GM23338 (cell line): ENCODE measurements at regions not wholly inside any gene's neighbourhood (a gene's known extent, or its start where the extent isn't known, plus 50 kb on each side); places are given as distances from the start of the nearest gene placed in this dataset.
A peak's percentile ranks its signal among the peaks of the same experiment; 100 is the strongest.

Source experiments
- ATAC-seq: fragments of 200-7000 bp; cut with Tn5 transposase; 3 replicates; pipeline ENCODE4 v1.9.1; 2020
- DNase-seq: peaks from one replicate; pipeline ENCODE4 v3.0.0-alpha.2; 2015; ENCODE audit warnings: low spot score
- H2AFZ ChIP-seq: fragments of 200-600 bp; sonication (generic); 2 replicates; pipeline ENCODE4 v1.8.0; 2016; ENCODE audit warnings: antibody characterized with exemption, mild to moderate bottlenecking, moderate library complexity
- H3F3A ChIP-seq: fragments of 200-600 bp; sonication (generic); replicated peaks from 2 replicates; pipeline ENCODE4 v1.8.0; 2017; ENCODE audit warnings: antibody characterized with exemption, mixed run types, low read depth
- H3K27ac ChIP-seq: fragments of 200-600 bp; sonication (generic); 2 replicates; pipeline ENCODE4 v1.6.1; 2016; ENCODE audit warnings: low read depth
- H3K27me3 ChIP-seq: fragments of 200-600 bp; sonication (generic); 2 replicates; pipeline ENCODE4 v1.8.0; 2016; ENCODE audit warnings: mild to moderate bottlenecking, mixed run types, moderate library complexity; ENCODE audit not compliant: insufficient read depth
- H3K36me3 ChIP-seq: fragments of 200-600 bp; sonication (generic); 2 replicates; pipeline ENCODE4 v1.8.0; 2016; ENCODE audit warnings: mild to moderate bottlenecking; ENCODE audit not compliant: insufficient read depth
- H3K4me1 ChIP-seq: fragments of 200-600 bp; sonication (generic); 2 replicates; pipeline ENCODE4 v1.8.0; 2016; ENCODE audit warnings: mild to moderate bottlenecking, moderate library complexity; ENCODE audit not compliant: insufficient read depth
- H3K4me2 ChIP-seq: fragments of 200-600 bp; sonication (generic); 2 replicates; pipeline ENCODE4 v1.7.1; 2017; ENCODE audit warnings: mixed run types
- H3K4me3 ChIP-seq: fragments of 200-600 bp; sonication (generic); 2 replicates; pipeline ENCODE4 v1.6.1; 2016; ENCODE audit warnings: mixed run types
- H3K79me2 ChIP-seq: fragments of 200-600 bp; sonication (generic); replicated peaks from 2 replicates; pipeline ENCODE4 v1.8.0; 2017; ENCODE audit warnings: mild to moderate bottlenecking; ENCODE audit not compliant: insufficient read depth
- H3K9me2 ChIP-seq: fragments of 200-600 bp; sonication (generic); 2 replicates; pipeline ENCODE4 v1.8.0; 2017; ENCODE audit not compliant: insufficient read depth
- H4K20me1 ChIP-seq: fragments of 200-600 bp; sonication (generic); replicated peaks from 2 replicates; pipeline ENCODE4 v1.8.0; 2017; ENCODE audit warnings: mild to moderate bottlenecking; ENCODE audit not compliant: insufficient read depth
- H3K27ac Mint-ChIP-seq: 2 replicates; pipeline ENCODE4 v1.8.0; 2020; ENCODE audit warnings: inconsistent platforms, mild to moderate bottlenecking, moderate library complexity, mixed read lengths
- H3K27me3 Mint-ChIP-seq: 3 replicates; pipeline ENCODE4 v1.8.0; 2022; ENCODE audit warnings: low read depth, mild to moderate bottlenecking, moderate library complexity, mixed read lengths, inconsistent platforms; ENCODE audit not compliant: insufficient read depth, poor library complexity
- H3K36me3 Mint-ChIP-seq: 3 replicates; pipeline ENCODE4 v1.8.0; 2021; ENCODE audit warnings: low read depth, mild to moderate bottlenecking, inconsistent platforms, moderate library complexity, mixed read lengths
- H3K4me1 Mint-ChIP-seq: 3 replicates; pipeline ENCODE4 v1.8.0; 2020; ENCODE audit warnings: mild to moderate bottlenecking, inconsistent platforms, mixed read lengths
- H3K4me3 Mint-ChIP-seq: 3 replicates; pipeline ENCODE4 v1.8.0; 2021; ENCODE audit warnings: moderate library complexity, mild to moderate bottlenecking, inconsistent platforms, mixed read lengths
- H3K9me3 Mint-ChIP-seq: 3 replicates; pipeline ENCODE4 v1.8.0; 2020; ENCODE audit warnings: moderate library complexity, mild to moderate bottlenecking, inconsistent platforms, mixed read lengths
- CREB1 ChIP-seq: fragments of 250-450 bp; sonication (Bioruptor Pico); IDR thresholded peaks from 2 replicates; pipeline ENCODE4 v1.5.0; 2020; ENCODE audit warnings: low read depth, mild to moderate bottlenecking, moderate library complexity
- EZH2 ChIP-seq: fragments of 200-600 bp; sonication (generic); IDR thresholded peaks from one replicate; pipeline ENCODE4 v1.8.0; 2017; ENCODE audit warnings: antibody characterized with exemption, mild to moderate bottlenecking, low read depth; ENCODE audit not compliant: unreplicated experiment
- JUNB ChIP-seq: IDR thresholded peaks from one replicate; pipeline ENCODE4 v1.6.1; 2016; ENCODE audit warnings: antibody characterized with exemption; ENCODE audit not compliant: unreplicated experiment
- NANOG ChIP-seq: IDR thresholded peaks from 2 replicates; pipeline ENCODE4 v1.6.1; 2016; ENCODE audit warnings: antibody characterized with exemption, borderline replicate concordance
- ZNF114 ChIP-seq: fragments of 250-450 bp; sonication (Bioruptor Pico); IDR thresholded peaks from 2 replicates; pipeline ENCODE4 v1.5.0; 2020; ENCODE audit warnings: mild to moderate bottlenecking, moderate library complexity
- TF ChIP-seq, protein P1 (sequence below), 2 experiments: fragments of 200-600 bp in 1 of 2; sonication (generic) in 1 of 2; conservative IDR thresholded peaks; 2 replicates each; pipeline versions ENCODE4 v1.5.1 to v1.6.1; 2016 to 2017; ENCODE audit warnings: antibody characterized with exemption in 2 of 2, low read depth in 2 of 2, mild to moderate bottlenecking in 2 of 2, moderate library complexity in 1 of 2
- TF ChIP-seq, protein P2 (sequence below): IDR thresholded peaks from 2 replicates; pipeline ENCODE4 v1.6.1; 2016; ENCODE audit warnings: antibody characterized with exemption
- TF ChIP-seq, protein P3 (sequence below): IDR thresholded peaks from one replicate; pipeline ENCODE4 v1.6.1; 2018; ENCODE audit warnings: antibody characterized with exemption; ENCODE audit not compliant: unreplicated experiment
- TF ChIP-seq, protein P4 (sequence below): fragments of 250-450 bp; sonication (Bioruptor Pico); IDR thresholded peaks from 2 replicates; pipeline ENCODE4 v1.5.0; 2020; ENCODE audit warnings: mild to moderate bottlenecking, moderate library complexity

DNA sequence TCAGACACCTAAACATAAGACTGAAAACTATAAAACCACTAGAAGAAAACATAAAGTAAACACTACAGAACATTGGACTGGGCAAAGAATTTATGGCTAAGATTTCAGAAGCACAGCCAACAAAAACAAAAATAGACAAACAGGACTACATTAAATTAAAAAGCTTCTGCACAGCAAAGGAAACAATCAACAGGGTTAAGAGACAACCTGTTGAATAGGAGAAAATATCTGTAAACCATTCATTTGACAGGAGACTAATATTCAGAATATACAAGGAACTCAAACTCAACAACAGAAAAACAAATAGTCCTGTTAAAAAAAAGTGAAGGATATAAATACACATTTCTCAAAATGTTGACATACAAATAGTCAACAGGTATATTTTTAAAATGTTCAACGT is 106.7 kb upstream of the FANCL start:
- no peaks in the 10 kb centered on the region for H3K27me3 ChIP-seq
- no peak overlapping the region for H3K4me3 ChIP-seq
- no peak for DNase-seq
- no peaks in the 10 kb centered on the region for H4K20me1 ChIP-seq
- no peaks in the 10 kb centered on the region for H3K36me3 ChIP-seq
- Mint-ChIP-seq H3K4me3 (no peak overlapping the region), H3K36me3 (no peaks in the 10 kb centered on the region), H3K27me3 (no peaks in the 10 kb centered on the region), H3K9me3 (no peaks in the 10 kb centered on the region), H3K27ac (no peak overlapping the region), H3K4me1 (no peaks in the 10 kb centered on the region)
- H2AFZ ChIP-seq = no peak overlapping the region
- no peaks in the 10 kb centered on the region for H3K4me1 ChIP-seq
- no peaks in the 10 kb centered on the region for H3K79me2 ChIP-seq
- H3K9me2 ChIP-seq = no peaks in the 10 kb centered on the region
- TF ChIP-seq EZH2 (no peak), NANOG (no peak), JUNB (no peak), ZNF114 (CRISPR knock-in tag) (no peak), CREB1 (CRISPR knock-in tag) (no peak)
- TF ChIP-seq, protein P1, sequence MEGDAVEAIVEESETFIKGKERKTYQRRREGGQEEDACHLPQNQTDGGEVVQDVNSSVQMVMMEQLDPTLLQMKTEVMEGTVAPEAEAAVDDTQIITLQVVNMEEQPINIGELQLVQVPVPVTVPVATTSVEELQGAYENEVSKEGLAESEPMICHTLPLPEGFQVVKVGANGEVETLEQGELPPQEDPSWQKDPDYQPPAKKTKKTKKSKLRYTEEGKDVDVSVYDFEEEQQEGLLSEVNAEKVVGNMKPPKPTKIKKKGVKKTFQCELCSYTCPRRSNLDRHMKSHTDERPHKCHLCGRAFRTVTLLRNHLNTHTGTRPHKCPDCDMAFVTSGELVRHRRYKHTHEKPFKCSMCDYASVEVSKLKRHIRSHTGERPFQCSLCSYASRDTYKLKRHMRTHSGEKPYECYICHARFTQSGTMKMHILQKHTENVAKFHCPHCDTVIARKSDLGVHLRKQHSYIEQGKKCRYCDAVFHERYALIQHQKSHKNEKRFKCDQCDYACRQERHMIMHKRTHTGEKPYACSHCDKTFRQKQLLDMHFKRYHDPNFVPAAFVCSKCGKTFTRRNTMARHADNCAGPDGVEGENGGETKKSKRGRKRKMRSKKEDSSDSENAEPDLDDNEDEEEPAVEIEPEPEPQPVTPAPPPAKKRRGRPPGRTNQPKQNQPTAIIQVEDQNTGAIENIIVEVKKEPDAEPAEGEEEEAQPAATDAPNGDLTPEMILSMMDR (conservative IDR thresholded peaks at IDR 0.05; ENCODE audit: low read depth in 2 of 2) = no peak
- TF ChIP-seq, protein P2, sequence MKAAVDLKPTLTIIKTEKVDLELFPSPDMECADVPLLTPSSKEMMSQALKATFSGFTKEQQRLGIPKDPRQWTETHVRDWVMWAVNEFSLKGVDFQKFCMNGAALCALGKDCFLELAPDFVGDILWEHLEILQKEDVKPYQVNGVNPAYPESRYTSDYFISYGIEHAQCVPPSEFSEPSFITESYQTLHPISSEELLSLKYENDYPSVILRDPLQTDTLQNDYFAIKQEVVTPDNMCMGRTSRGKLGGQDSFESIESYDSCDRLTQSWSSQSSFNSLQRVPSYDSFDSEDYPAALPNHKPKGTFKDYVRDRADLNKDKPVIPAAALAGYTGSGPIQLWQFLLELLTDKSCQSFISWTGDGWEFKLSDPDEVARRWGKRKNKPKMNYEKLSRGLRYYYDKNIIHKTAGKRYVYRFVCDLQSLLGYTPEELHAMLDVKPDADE = no peak
- TF ChIP-seq, protein P3, sequence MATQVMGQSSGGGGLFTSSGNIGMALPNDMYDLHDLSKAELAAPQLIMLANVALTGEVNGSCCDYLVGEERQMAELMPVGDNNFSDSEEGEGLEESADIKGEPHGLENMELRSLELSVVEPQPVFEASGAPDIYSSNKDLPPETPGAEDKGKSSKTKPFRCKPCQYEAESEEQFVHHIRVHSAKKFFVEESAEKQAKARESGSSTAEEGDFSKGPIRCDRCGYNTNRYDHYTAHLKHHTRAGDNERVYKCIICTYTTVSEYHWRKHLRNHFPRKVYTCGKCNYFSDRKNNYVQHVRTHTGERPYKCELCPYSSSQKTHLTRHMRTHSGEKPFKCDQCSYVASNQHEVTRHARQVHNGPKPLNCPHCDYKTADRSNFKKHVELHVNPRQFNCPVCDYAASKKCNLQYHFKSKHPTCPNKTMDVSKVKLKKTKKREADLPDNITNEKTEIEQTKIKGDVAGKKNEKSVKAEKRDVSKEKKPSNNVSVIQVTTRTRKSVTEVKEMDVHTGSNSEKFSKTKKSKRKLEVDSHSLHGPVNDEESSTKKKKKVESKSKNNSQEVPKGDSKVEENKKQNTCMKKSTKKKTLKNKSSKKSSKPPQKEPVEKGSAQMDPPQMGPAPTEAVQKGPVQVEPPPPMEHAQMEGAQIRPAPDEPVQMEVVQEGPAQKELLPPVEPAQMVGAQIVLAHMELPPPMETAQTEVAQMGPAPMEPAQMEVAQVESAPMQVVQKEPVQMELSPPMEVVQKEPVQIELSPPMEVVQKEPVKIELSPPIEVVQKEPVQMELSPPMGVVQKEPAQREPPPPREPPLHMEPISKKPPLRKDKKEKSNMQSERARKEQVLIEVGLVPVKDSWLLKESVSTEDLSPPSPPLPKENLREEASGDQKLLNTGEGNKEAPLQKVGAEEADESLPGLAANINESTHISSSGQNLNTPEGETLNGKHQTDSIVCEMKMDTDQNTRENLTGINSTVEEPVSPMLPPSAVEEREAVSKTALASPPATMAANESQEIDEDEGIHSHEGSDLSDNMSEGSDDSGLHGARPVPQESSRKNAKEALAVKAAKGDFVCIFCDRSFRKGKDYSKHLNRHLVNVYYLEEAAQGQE = no peak
- H3F3A ChIP-seq = no peaks in the 10 kb centered on the region
- ATAC-seq = no peak
- H3K27ac ChIP-seq = no peak overlapping the region
- no peak overlapping the region for H3K4me2 ChIP-seq

DNA sequence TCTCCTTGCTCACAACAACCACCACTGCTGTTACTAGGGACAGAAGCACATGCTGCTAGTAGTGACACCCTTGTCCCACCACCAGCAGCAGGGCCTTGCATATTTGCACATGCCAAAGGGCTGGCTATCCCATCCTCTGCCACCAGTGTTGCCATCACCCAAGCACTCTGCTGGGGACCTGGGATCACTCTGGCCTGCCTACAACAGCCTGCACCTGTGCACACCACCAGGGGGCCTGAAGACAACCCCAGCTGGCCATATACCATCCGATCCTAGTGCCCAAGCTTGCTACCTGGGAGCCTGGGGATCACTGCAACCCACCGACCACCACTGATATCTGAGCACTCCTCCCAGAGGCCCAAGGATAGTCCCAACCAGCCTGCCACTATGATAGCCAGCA is 99.9 kb upstream of the FANCL start:
- H3K36me3 ChIP-seq = no peaks in the 10 kb centered on the region
- H3K4me3 Mint-ChIP-seq = no peak overlapping the region
- TF ChIP-seq, protein P4, sequence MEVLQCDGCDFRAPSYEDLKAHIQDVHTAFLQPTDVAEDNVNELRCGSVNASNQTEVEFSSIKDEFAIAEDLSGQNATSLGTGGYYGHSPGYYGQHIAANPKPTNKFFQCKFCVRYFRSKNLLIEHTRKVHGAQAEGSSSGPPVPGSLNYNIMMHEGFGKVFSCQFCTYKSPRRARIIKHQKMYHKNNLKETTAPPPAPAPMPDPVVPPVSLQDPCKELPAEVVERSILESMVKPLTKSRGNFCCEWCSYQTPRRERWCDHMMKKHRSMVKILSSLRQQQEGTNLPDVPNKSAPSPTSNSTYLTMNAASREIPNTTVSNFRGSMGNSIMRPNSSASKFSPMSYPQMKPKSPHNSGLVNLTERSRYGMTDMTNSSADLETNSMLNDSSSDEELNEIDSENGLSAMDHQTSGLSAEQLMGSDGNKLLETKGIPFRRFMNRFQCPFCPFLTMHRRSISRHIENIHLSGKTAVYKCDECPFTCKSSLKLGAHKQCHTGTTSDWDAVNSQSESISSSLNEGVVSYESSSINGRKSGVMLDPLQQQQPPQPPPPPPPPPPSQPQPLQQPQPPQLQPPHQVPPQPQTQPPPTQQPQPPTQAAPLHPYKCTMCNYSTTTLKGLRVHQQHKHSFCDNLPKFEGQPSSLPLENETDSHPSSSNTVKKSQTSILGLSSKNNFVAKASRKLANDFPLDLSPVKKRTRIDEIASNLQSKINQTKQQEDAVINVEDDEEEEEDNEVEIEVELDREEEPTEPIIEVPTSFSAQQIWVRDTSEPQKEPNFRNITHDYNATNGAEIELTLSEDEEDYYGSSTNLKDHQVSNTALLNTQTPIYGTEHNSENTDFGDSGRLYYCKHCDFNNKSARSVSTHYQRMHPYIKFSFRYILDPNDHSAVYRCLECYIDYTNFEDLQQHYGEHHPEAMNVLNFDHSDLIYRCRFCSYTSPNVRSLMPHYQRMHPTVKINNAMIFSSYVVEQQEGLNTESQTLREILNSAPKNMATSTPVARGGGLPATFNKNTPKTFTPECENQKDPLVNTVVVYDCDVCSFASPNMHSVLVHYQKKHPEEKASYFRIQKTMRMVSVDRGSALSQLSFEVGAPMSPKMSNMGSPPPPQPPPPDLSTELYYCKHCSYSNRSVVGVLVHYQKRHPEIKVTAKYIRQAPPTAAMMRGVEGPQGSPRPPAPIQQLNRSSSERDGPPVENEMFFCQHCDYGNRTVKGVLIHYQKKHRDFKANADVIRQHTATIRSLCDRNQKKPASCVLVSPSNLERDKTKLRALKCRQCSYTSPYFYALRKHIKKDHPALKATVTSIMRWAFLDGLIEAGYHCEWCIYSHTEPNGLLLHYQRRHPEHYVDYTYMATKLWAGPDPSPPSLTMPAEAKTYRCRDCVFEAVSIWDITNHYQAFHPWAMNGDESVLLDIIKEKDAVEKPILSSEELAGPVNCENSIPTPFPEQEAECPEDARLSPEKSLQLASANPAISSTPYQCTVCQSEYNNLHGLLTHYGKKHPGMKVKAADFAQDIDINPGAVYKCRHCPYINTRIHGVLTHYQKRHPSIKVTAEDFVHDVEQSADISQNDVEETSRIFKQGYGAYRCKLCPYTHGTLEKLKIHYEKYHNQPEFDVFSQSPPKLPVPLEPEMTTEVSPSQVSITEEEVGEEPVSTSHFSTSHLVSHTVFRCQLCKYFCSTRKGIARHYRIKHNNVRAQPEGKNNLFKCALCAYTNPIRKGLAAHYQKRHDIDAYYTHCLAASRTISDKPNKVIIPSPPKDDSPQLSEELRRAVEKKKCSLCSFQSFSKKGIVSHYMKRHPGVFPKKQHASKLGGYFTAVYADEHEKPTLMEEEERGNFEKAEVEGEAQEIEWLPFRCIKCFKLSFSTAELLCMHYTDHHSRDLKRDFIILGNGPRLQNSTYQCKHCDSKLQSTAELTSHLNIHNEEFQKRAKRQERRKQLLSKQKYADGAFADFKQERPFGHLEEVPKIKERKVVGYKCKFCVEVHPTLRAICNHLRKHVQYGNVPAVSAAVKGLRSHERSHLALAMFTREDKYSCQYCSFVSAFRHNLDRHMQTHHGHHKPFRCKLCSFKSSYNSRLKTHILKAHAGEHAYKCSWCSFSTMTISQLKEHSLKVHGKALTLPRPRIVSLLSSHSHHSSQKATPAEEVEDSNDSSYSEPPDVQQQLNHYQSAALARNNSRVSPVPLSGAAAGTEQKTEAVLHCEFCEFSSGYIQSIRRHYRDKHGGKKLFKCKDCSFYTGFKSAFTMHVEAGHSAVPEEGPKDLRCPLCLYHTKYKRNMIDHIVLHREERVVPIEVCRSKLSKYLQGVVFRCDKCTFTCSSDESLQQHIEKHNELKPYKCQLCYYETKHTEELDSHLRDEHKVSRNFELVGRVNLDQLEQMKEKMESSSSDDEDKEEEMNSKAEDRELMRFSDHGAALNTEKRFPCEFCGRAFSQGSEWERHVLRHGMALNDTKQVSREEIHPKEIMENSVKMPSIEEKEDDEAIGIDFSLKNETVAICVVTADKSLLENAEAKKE (CRISPR knock-in tag) = no peak

More for the DNA sequence above, 99.9 kb upstream of the FANCL start:
- Mint-ChIP-seq H3K4me1 (peaks cover 14% of the 10 kb centered on the region), H3K27ac (no peak overlapping the region), H3K9me3 (no peaks in the 10 kb centered on the region), H3K36me3 (no peaks in the 10 kb centered on the region), H3K27me3 (peaks cover 2% of the 10 kb centered on the region)
- H2AFZ ChIP-seq = 0 out of 2 replicates have a peak overlapping the region, but pooled peaks have one; percentile 30
- H3K4me1 ChIP-seq = peaks cover 10% of the 10 kb centered on the region; the same call in 1 of the 2 replicates
- no peaks in the 10 kb centered on the region for H4K20me1 ChIP-seq
- no peaks in the 10 kb centered on the region for H3K27me3 ChIP-seq
- no peak overlapping the region for H3K4me3 ChIP-seq
- ATAC-seq (peak; percentile 85), DNase-seq (peak; percentile 43)
- H3K79me2 ChIP-seq = no peaks in the 10 kb centered on the region
- H3K4me2 ChIP-seq = no peak overlapping the region
- H3K27ac ChIP-seq = no peak overlapping the region
- no peaks in the 10 kb centered on the region for H3F3A ChIP-seq
- peaks cover 4% of the 10 kb centered on the region; the same call in 1 of the 2 replicates for H3K9me2 ChIP-seq
